Spleen (tissue), 11 donors: ENCODE measurements at regions not wholly inside any gene's neighbourhood (a gene's known extent, or its start where the extent isn't known, plus 50 kb on each side); places are given as distances from the start of the nearest gene placed in this dataset.
"Not testable (repeated sequence)": the region's sequence is repeated elsewhere in the genome, so short reads cannot be mapped to it uniquely, and the experiment has no call there.

Experiments
- DNase-seq: peaks from one replicate; pipeline ENCODE4 v3.0.0-alpha.2; 2020
- H3K27ac ChIP-seq, 8 donors: fragments of 200-600 bp; sonication (generic) in 7 of 8; 1 replicate in 4 of 8; 2 replicates in 4 of 8; pipeline versions ENCODE4 v1.5.0 to v1.8.0; 2016 to 2021; ENCODE audit warnings: inconsistent platforms in 4 of 8, mild to moderate bottlenecking in 4 of 8, moderate library complexity in 1 of 8
- H3K27me3 ChIP-seq, 7 donors: fragments of 200-600 bp; sonication (generic) in 6 of 7; replicated peaks in 1 of 7; 1 replicate in 4 of 7; 2 replicates in 3 of 7; pipeline versions ENCODE4 v1.5.0 to v1.8.0; 2016 to 2021; ENCODE audit warnings: inconsistent platforms in 3 of 7, mild to moderate bottlenecking in 1 of 7
- H3K36me3 ChIP-seq, 6 donors: fragments of 200-600 bp; sonication (generic) in 5 of 6; 1 replicate in 4 of 6; 2 replicates in 2 of 6; pipeline versions ENCODE4 v1.5.0 to v1.8.0; 2016 to 2021; ENCODE audit warnings: inconsistent platforms in 2 of 6
- H3K4me1 ChIP-seq, 6 donors: fragments of 200-600 bp; sonication (generic) in 5 of 6; 1 replicate in 3 of 6; 2 replicates in 3 of 6; pipeline versions ENCODE4 v1.5.0 to v1.8.0; 2016 to 2021; ENCODE audit warnings: inconsistent platforms in 3 of 6
- H3K4me3 ChIP-seq, 8 donors: fragments of 200-600 bp; sonication (generic) in 7 of 8; 1 replicate in 4 of 8; 2 replicates in 4 of 8; pipeline versions ENCODE4 v1.5.0 to v1.8.0; 2016 to 2021; ENCODE audit warnings: inconsistent platforms in 4 of 8, mild to moderate bottlenecking in 4 of 8, moderate library complexity in 2 of 8
- H3K9me3 ChIP-seq, 8 donors: fragments of 200-600 bp; sonication (generic) in 7 of 8; 1 replicate in 4 of 8; 2 replicates in 4 of 8; pipeline versions ENCODE4 v1.5.0 to v1.8.0; 2016 to 2021; ENCODE audit warnings: inconsistent platforms in 4 of 8
- CTCF ChIP-seq, 11 experiments: fragments of 200-600 bp in 7 of 11; fragments of 450-650 bp in 4 of 11; sonication (generic) in 4 of 11; IDR thresholded peaks in 8 of 11; conservative IDR thresholded peaks in 3 of 11; 1 replicate in 7 of 11; 2 replicates in 4 of 11; pipeline versions ENCODE4 v1.4.0 to v1.8.0; 2016 to 2021; ENCODE audit warnings: antibody characterized with exemption in 11 of 11, inconsistent platforms in 4 of 11, mild to moderate bottlenecking in 1 of 11
- POLR2A ChIP-seq, 3 donors: fragments of 450-650 bp; IDR thresholded peaks; one replicate each; pipeline ENCODE4 v1.5.1; 2017; ENCODE audit warnings: antibody characterized with exemption in 3 of 3, mild to moderate bottlenecking in 1 of 3
- POLR2AphosphoS5 ChIP-seq, 3 donors: sonication (generic); formaldehyde crosslinking; IDR thresholded peaks; one replicate each; pipeline ENCODE4 v1.5.1; 2017; ENCODE audit warnings: antibody characterized with exemption in 3 of 3
- WGBS, 5 donors: extraction: QIAGEN DNeasy Blood & Tissue Kit in 3 of 5; methylation state at CpG; one replicate each; pipeline versions ENCODE4 v1.1.5 to v1.1.7; 2013 to 2018; 5-methylcytosine and 5-hydroxymethylcytosine counted together
- intact Hi-C: fragments of 100-400 bp; cut with DNase I; formaldehyde crosslinking; loops from one replicate; pipeline ENCODE4 v1.15.0; 2023; ENCODE audit warnings: low total_unique reads
- donor health status: healthy with polysubstance abuse.
- donor health status: DM: no; HTN: no; CAD: no; lungs with moderate emphysema.
- donor health status: DM: no; HTN: no; CAD: no.
- donor health status: Bipolar disorder and iron deficiency.
- donor health status: healthy.
- donor health status: DM: no; HTN: no; CAD: no.
- donor health status: DM: yes; HTN: yes; CAD: no.

- intact Hi-C loops: no loop called here
- DNase-seq: no peak
- H3K4me3 ChIP-seq: no peak overlapping the region
- no peaks in the 10 kb centered on the region for H3K4me1 ChIP-seq
- H3K27me3 ChIP-seq: peaks cover 0 to 4% (median 0%) of the 10 kb centered on the region in 7 donors
- no peak for TF ChIP-seq POLR2A (IDR thresholded peaks at IDR 0.05)
- TF ChIP-seq POLR2AphosphoS5 (IDR thresholded peaks at IDR 0.05): no peak
- no peak for TF ChIP-seq CTCF (IDR thresholded peaks at IDR 0.05 in 8 of 11, conservative IDR thresholded peaks at IDR 0.05 in 3 of 11)
- no peaks in the 10 kb centered on the region for H3K36me3 ChIP-seq
- WGBS, 5 donors: 41 to 81% (median 67%) methylated on average over 2 of the region's 2 CpGs
- no peak overlapping the region for H3K27ac ChIP-seq
- H3K9me3 ChIP-seq: peaks cover 0 to under 1% (median 0%) of the 10 kb centered on the region in 8 donors
Measured at GRCh38 chr2:75833386-75833785, 122.7 kb upstream of the GCFC2 start.

GRCh38 chr2:75828826-75829225 lies 118.1 kb upstream of the GCFC2 start:
- DNase-seq: no peak
- Histone ChIP-seq H3K4me1 (no peaks in the 10 kb centered on the region), H3K27me3 (peaks cover 0 to 2% (median 0%) of the 10 kb centered on the region in 7 donors), H3K27ac (no peak overlapping the region), H3K36me3 (no peaks in the 10 kb centered on the region), H3K4me3 (no peak overlapping the region), H3K9me3 (peaks cover 0 to 24% (median 10%) of the 10 kb centered on the region in 8 donors)
- intact Hi-C loops: no loop called here
- 73 to 85% (median 74%) methylated on average over 4 of the region's 4 CpGs for WGBS, 5 donors
- TF ChIP-seq POLR2AphosphoS5 (IDR thresholded peaks at IDR 0.05) (no peak), CTCF (IDR thresholded peaks at IDR 0.05 in 8 of 11, conservative IDR thresholded peaks at IDR 0.05 in 3 of 11) (no peak), POLR2A (IDR thresholded peaks at IDR 0.05) (no peak)

GRCh38 chr2:75823515-75823914 lies 112.8 kb upstream of the GCFC2 start:
- H3K36me3 ChIP-seq, DNase-seq, H3K4me1 ChIP-seq, H3K27ac ChIP-seq, H3K27me3 ChIP-seq, H3K4me3 ChIP-seq, intact Hi-C loops: not testable (repeated sequence)
- 91 to 94% (median 93%) methylated on average over 1 of the region's 1 CpG for WGBS, 5 donors
- peaks cover 0 to 38% (median 12%) of the 10 kb centered on the region in 8 donors for H3K9me3 ChIP-seq

- no peak for DNase-seq
- no peaks in the 10 kb centered on the region for H3K36me3 ChIP-seq
- no peak overlapping the region for H3K27ac ChIP-seq
- no peak for TF ChIP-seq POLR2AphosphoS5 (IDR thresholded peaks at IDR 0.05)
- no peak for TF ChIP-seq POLR2A (IDR thresholded peaks at IDR 0.05)
- no peak for TF ChIP-seq CTCF (IDR thresholded peaks at IDR 0.05 in 8 of 11, conservative IDR thresholded peaks at IDR 0.05 in 3 of 11)
- WGBS, 5 donors: 31 to 82% (median 69%) methylated on average over 1 to 2 of the region's 2 CpGs
- peaks cover 0 to 4% (median 0%) of the 10 kb centered on the region in 7 donors for H3K27me3 ChIP-seq
- H3K4me3 ChIP-seq: no peak overlapping the region
- intact Hi-C loops: no loop called here
- peaks cover 0 to 38% (median 12%) of the 10 kb centered on the region in 8 donors for H3K9me3 ChIP-seq
- H3K4me1 ChIP-seq: no peaks in the 10 kb centered on the region
Measured at GRCh38 chr2:75822336-75822735, 111.6 kb upstream of the GCFC2 start.

GRCh38 chr2:75820693-75821092 lies 110.0 kb upstream of the GCFC2 start:
- no peak for TF ChIP-seq POLR2AphosphoS5 (IDR thresholded peaks at IDR 0.05)
- no peak for TF ChIP-seq CTCF (IDR thresholded peaks at IDR 0.05 in 8 of 11, conservative IDR thresholded peaks at IDR 0.05 in 3 of 11)
- no peak for TF ChIP-seq POLR2A (IDR thresholded peaks at IDR 0.05)
- Histone ChIP-seq H3K9me3 (peaks cover 0 to 32% (median 12%) of the 10 kb centered on the region in 8 donors), H3K4me3 (no peak overlapping the region), H3K36me3 (no peaks in the 10 kb centered on the region), H3K4me1 (no peaks in the 10 kb centered on the region), H3K27ac (no peak overlapping the region), H3K27me3 (peaks cover 0 to 4% (median 0%) of the 10 kb centered on the region in 7 donors)
- DNase-seq: no peak
- WGBS, 5 donors: 66 to 77% (median 73%) methylated on average over 3 of the region's 3 CpGs
- intact Hi-C loops: no loop called here
